ENCODE measurements at regions not wholly inside any gene's neighbourhood (a gene's known extent, or its start where the extent isn't known, plus 50 kb on each side); places are given as distances from the start of the nearest gene placed in this dataset.

DNA sequence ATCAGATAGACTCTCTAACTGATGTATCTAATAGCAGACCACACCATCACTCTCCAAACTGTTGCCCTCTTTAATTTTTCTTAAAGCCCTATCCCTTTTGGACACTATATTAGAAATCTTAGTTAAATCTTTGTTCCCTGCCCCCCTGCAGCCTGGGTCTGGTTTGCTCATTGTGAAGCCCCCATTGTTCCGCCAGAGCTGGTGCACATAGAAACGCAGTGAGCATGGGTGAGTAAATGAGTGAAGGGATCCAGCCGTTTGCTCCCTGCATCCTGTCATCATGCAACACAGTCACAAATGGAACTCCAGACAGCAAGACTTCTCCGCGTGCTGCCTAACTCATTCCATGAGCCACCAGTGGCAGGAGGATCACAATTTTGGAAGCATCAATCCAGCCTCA lies 402.5 kb downstream of the PREX1 start:
- TF ChIP-seq CTCF (IDR thresholded peaks at IDR 0.05) (no peak), EZH2phosphoT487 (IDR thresholded peaks at IDR 0.05) (no peak), EZH2 (IDR thresholded peaks at IDR 0.05) (no peak)
- Histone ChIP-seq H3K9ac (no peak overlapping the region), H3K9me3 (ENCODE audit: low read depth) (no peaks in the 10 kb centered on the region), H3K36me3 (no peaks in the 10 kb centered on the region), H3K4me2 (peak overlapping the region; percentile 60), H4K20me1 (ENCODE audit: low read depth) (no peaks in the 10 kb centered on the region), H3K27me3 (peaks cover 8% of the 10 kb centered on the region), H3K4me3 (no peak overlapping the region), H3K79me2 (ENCODE audit: low read depth) (no peaks in the 10 kb centered on the region), H2AFZ (replicated peaks) (no peak overlapping the region), H3K27ac (no peak overlapping the region), H3K4me1 (peaks cover 17% of the 10 kb centered on the region), H3F3A (ENCODE audit: low read depth) (peaks cover 8% of the 10 kb centered on the region)
- H3K36me3 Mint-ChIP-seq: no peaks in the 10 kb centered on the region
- peaks cover 15% of the 10 kb centered on the region for H3K4me1 Mint-ChIP-seq
- peaks cover 42% of the 10 kb centered on the region for H3K27me3 Mint-ChIP-seq (ENCODE audit: insufficient read depth, low read depth)
- peak overlapping the region; percentile 22 for H3K4me3 Mint-ChIP-seq
- peak; percentile 57 for DNase-seq (ENCODE audit: low spot score)
- peaks cover 3% of the 10 kb centered on the region for H3K9me3 Mint-ChIP-seq
- H3K27ac Mint-ChIP-seq: no peak overlapping the region

GRCh38 chr20:48422242-48422960 lies 405.4 kb downstream of the PREX1 start:
- H3K4me2 ChIP-seq: no peak overlapping the region
- Mint-ChIP-seq H3K36me3 (no peaks in the 10 kb centered on the region), H3K27me3 (ENCODE audit: insufficient read depth, low read depth) (peaks cover 52% of the 10 kb centered on the region), H3K4me3 (no peak overlapping the region), H3K4me1 (peaks cover 30% of the 10 kb centered on the region), H3K27ac (no peak overlapping the region), H3K9me3 (peaks cover 3% of the 10 kb centered on the region)
- H3K9ac ChIP-seq: no peak overlapping the region
- no peak overlapping the region for H2AFZ ChIP-seq (replicated peaks)
- H3K27ac ChIP-seq: no peak overlapping the region
- H3F3A ChIP-seq (ENCODE audit: low read depth): peaks cover 20% of the 10 kb centered on the region
- H3K36me3 ChIP-seq: no peaks in the 10 kb centered on the region
- peaks cover 8% of the 10 kb centered on the region for H3K27me3 ChIP-seq
- no peaks in the 10 kb centered on the region for H4K20me1 ChIP-seq (ENCODE audit: low read depth)
- DNase-seq (ENCODE audit: low spot score): no peak
- no peak overlapping the region for H3K4me3 ChIP-seq
- TF ChIP-seq CTCF (IDR thresholded peaks at IDR 0.05): no peak
- TF ChIP-seq EZH2phosphoT487 (IDR thresholded peaks at IDR 0.05): no peak
- TF ChIP-seq EZH2 (IDR thresholded peaks at IDR 0.05): no peak
- H3K4me1 ChIP-seq: peaks cover 36% of the 10 kb centered on the region
- H3K9me3 ChIP-seq (ENCODE audit: low read depth): no peaks in the 10 kb centered on the region
- H3K79me2 ChIP-seq (ENCODE audit: low read depth): no peaks in the 10 kb centered on the region

- no peaks in the 10 kb centered on the region for H3K36me3 Mint-ChIP-seq
- peaks cover 20% of the 10 kb centered on the region for H3F3A ChIP-seq (ENCODE audit: low read depth)
- H3K27ac ChIP-seq: no peak overlapping the region
- no peaks in the 10 kb centered on the region for H3K9me3 ChIP-seq (ENCODE audit: low read depth)
- no peaks in the 10 kb centered on the region for H4K20me1 ChIP-seq (ENCODE audit: low read depth)
- peaks cover 30% of the 10 kb centered on the region for H3K4me1 Mint-ChIP-seq
- peaks cover 3% of the 10 kb centered on the region for H3K9me3 Mint-ChIP-seq
- no peak overlapping the region for H3K9ac ChIP-seq
- H3K4me2 ChIP-seq: no peak overlapping the region
- H3K4me1 ChIP-seq: peaks cover 34% of the 10 kb centered on the region
- H3K4me3 Mint-ChIP-seq: no peak overlapping the region
- peaks cover 58% of the 10 kb centered on the region for H3K27me3 Mint-ChIP-seq (ENCODE audit: insufficient read depth, low read depth)
- no peaks in the 10 kb centered on the region for H3K36me3 ChIP-seq
- peaks cover 8% of the 10 kb centered on the region for H3K27me3 ChIP-seq
- no peak for DNase-seq (ENCODE audit: low spot score)
- no peak overlapping the region for H3K27ac Mint-ChIP-seq
- no peak overlapping the region for H3K4me3 ChIP-seq
- H3K79me2 ChIP-seq (ENCODE audit: low read depth): no peaks in the 10 kb centered on the region
- no peak for TF ChIP-seq EZH2 (IDR thresholded peaks at IDR 0.05)
- TF ChIP-seq EZH2phosphoT487 (IDR thresholded peaks at IDR 0.05): no peak
- no peak for TF ChIP-seq CTCF (IDR thresholded peaks at IDR 0.05)
- H2AFZ ChIP-seq (replicated peaks): no peak overlapping the region
These were observed 406.3 kb downstream of the PREX1 start for GRCh38 chr20:48421547-48421946.
